ENCODE measurements at regions not wholly inside any gene's neighbourhood (a gene's known extent, or its start where the extent isn't known, plus 50 kb on each side); places are given as distances from the start of the nearest gene placed in this dataset.

GRCh38 chr17:5895276-5895675, 174.9 kb upstream of the WSCD1 start:
- no peak for TF ChIP-seq CTCF (optimal IDR thresholded peaks at IDR 0.05 in 1 of 3, IDR thresholded peaks at IDR 0.05 in 1 of 3, conservative IDR thresholded peaks at IDR 0.05 in 1 of 3; ENCODE audit: extremely low read depth in 1 of 3, insufficient read depth in 2 of 3, low read length in 3 of 3)
- no peak for TF ChIP-seq EZH2 (IDR thresholded peaks at IDR 0.05; ENCODE audit: low read length)

All from keratinocyte (primary cell).